ENCODE measurements at regions not wholly inside any gene's neighbourhood (a gene's known extent, or its start where the extent isn't known, plus 50 kb on each side); places are given as distances from the start of the nearest gene placed in this dataset.

GRCh38 chr5:8363138-8363537 is 494.2 kb downstream of the MTRR start:
- TF ChIP-seq CTCF (IDR thresholded peaks at IDR 0.05): no peak
- no peak for TF ChIP-seq POLR2A (IDR thresholded peaks at IDR 0.05)
